Trophoblast cell (in vitro differentiated cells and primary cell): ENCODE measurements at regions not wholly inside any gene's neighbourhood (a gene's known extent, or its start where the extent isn't known, plus 50 kb on each side); places are given as distances from the start of the nearest gene placed in this dataset.

Experiments
- DNase-seq, 2 donors: peaks; one replicate each; pipeline ENCODE4 v3.0.0-alpha.2; 2016
- H2AFZ ChIP-seq: 2 replicates; pipeline ENCODE4 v1.6.1; 2013; ENCODE audit warnings: low read length, moderate library complexity, mild to moderate bottlenecking; ENCODE audit not compliant: insufficient read depth, poor library complexity
- H2AK5ac ChIP-seq: 2 replicates; pipeline ENCODE4 v1.6.1; 2013; ENCODE audit warnings: mild to moderate bottlenecking, low read length
- H2BK120ac ChIP-seq: 2 replicates; pipeline ENCODE4 v1.6.1; 2013; ENCODE audit warnings: low read length, mild to moderate bottlenecking, moderate library complexity; ENCODE audit not compliant: insufficient read depth, poor library complexity
- H2BK12ac ChIP-seq: 2 replicates; pipeline ENCODE4 v1.6.1; 2013; ENCODE audit warnings: mild to moderate bottlenecking, low read length, moderate library complexity
- H2BK5ac ChIP-seq: 2 replicates; pipeline ENCODE4 v1.6.1; 2013; ENCODE audit warnings: low read length, low read depth, moderate library complexity, mild to moderate bottlenecking; ENCODE audit not compliant: poor library complexity
- H3K14ac ChIP-seq: 2 replicates; pipeline ENCODE4 v1.6.1; 2013; ENCODE audit warnings: mild to moderate bottlenecking, low read length
- H3K18ac ChIP-seq: 2 replicates; pipeline ENCODE4 v1.6.1; 2013; ENCODE audit warnings: mild to moderate bottlenecking, low read length
- H3K23ac ChIP-seq: 2 replicates; pipeline ENCODE4 v1.6.1; 2013; ENCODE audit warnings: low read length
- H3K27ac ChIP-seq: 2 replicates; pipeline ENCODE4 v1.5.1; 2013; ENCODE audit warnings: low read depth, mild to moderate bottlenecking, inconsistent platforms, low read length, moderate library complexity
- H3K27me3 ChIP-seq: 2 replicates; pipeline ENCODE4 v1.6.1; 2013; ENCODE audit warnings: inconsistent platforms, mild to moderate bottlenecking, low read length, moderate library complexity; ENCODE audit not compliant: insufficient read depth
- H3K36me3 ChIP-seq, 2 experiments: 1 replicate in 1 of 2; 2 replicates in 1 of 2; pipeline ENCODE4 v1.6.1; 2013; ENCODE audit warnings: low read length in 2 of 2, mild to moderate bottlenecking in 2 of 2, moderate library complexity in 1 of 2; ENCODE audit not compliant: insufficient read depth in 2 of 2, control insufficient read depth in 1 of 2
- H3K4ac ChIP-seq: 2 replicates; pipeline ENCODE4 v1.6.1; 2013; ENCODE audit warnings: low read depth, mild to moderate bottlenecking, low read length, moderate library complexity
- H3K4me1 ChIP-seq, 2 experiments: 1 replicate in 1 of 2; 2 replicates in 1 of 2; pipeline ENCODE4 v1.6.1; 2013; ENCODE audit warnings: low read length in 2 of 2, mild to moderate bottlenecking in 2 of 2, moderate library complexity in 1 of 2; ENCODE audit not compliant: insufficient read depth in 2 of 2, control insufficient read depth in 1 of 2
- H3K4me2 ChIP-seq: 2 replicates; pipeline ENCODE4 v1.6.1; 2013; ENCODE audit warnings: inconsistent platforms, mild to moderate bottlenecking, low read length, moderate library complexity
- H3K4me3 ChIP-seq: 2 replicates; pipeline ENCODE4 v1.5.1; 2013; ENCODE audit warnings: mild to moderate bottlenecking, low read depth, low read length, inconsistent platforms
- H3K79me1 ChIP-seq: one replicate; pipeline ENCODE4 v1.6.1; 2013; ENCODE audit warnings: low read length
- H3K79me2 ChIP-seq: 2 replicates; pipeline ENCODE4 v1.6.1; 2013; ENCODE audit warnings: low read length, mild to moderate bottlenecking; ENCODE audit not compliant: control insufficient read depth, insufficient read depth, poor library complexity
- H3K9ac ChIP-seq: 2 replicates; pipeline ENCODE4 v1.6.1; 2013; ENCODE audit warnings: mild to moderate bottlenecking, low read length
- H3K9me3 ChIP-seq: 2 replicates; pipeline ENCODE4 v1.6.1; 2013; ENCODE audit warnings: low read depth, mild to moderate bottlenecking, control low read depth, inconsistent platforms, low read length; ENCODE audit not compliant: insufficient read depth
- H4K12ac ChIP-seq: 2 replicates; pipeline ENCODE4 v1.6.1; 2013; ENCODE audit warnings: low read depth, mild to moderate bottlenecking, low read length, moderate library complexity
- H4K8ac ChIP-seq: 2 replicates; pipeline ENCODE4 v1.6.1; 2013; ENCODE audit warnings: low read depth, mild to moderate bottlenecking, low read length, moderate library complexity
- H4K91ac ChIP-seq: one replicate; pipeline ENCODE4 v1.6.1; 2013; ENCODE audit warnings: low read depth, mild to moderate bottlenecking, low read length, moderate library complexity
- WGBS: extraction: QIAGEN DNeasy Blood & Tissue Kit; methylation state at CpG from one replicate; pipeline ENCODE4 v1.1.7; 2013; ENCODE audit warnings: missing lambda C conversion rate; ENCODE audit not compliant: insufficient read length, insufficient coverage; ENCODE audit errors: extremely low coverage; 5-methylcytosine and 5-hydroxymethylcytosine counted together

GRCh38 chr2:19491796-19492195 is 133.4 kb upstream of the OSR1 start:
- no peaks in the 10 kb centered on the region for H3K27me3 ChIP-seq
- H2AFZ ChIP-seq = no peak overlapping the region
- no peaks in the 10 kb centered on the region for H3K79me2 ChIP-seq
- H4K12ac ChIP-seq = no peak overlapping the region
- H3K79me1 ChIP-seq = no peaks in the 10 kb centered on the region
- H3K4me3 ChIP-seq = no peak overlapping the region
- H2BK120ac ChIP-seq = no peak overlapping the region
- H3K9me3 ChIP-seq = no peaks in the 10 kb centered on the region
- no peak overlapping the region for H4K91ac ChIP-seq
- H3K36me3 ChIP-seq = no peaks in the 10 kb centered on the region
- H3K4me1 ChIP-seq = no peaks in the 10 kb centered on the region
- no peak overlapping the region for H2BK12ac ChIP-seq
- H2BK5ac ChIP-seq = no peak overlapping the region
- no peak overlapping the region for H3K23ac ChIP-seq
- H3K27ac ChIP-seq = no peak overlapping the region
- no peak overlapping the region for H2AK5ac ChIP-seq
- 100% methylated on average over 1 of the region's 3 CpGs for WGBS
- H4K8ac ChIP-seq = no peak overlapping the region
- no peak overlapping the region for H3K18ac ChIP-seq
- no peak overlapping the region for H3K9ac ChIP-seq
- H3K14ac ChIP-seq = no peak overlapping the region
- no peak overlapping the region for H3K4me2 ChIP-seq
- no peak overlapping the region for H3K4ac ChIP-seq
- DNase-seq = no peak

- Histone ChIP-seq H3K79me2 (no peaks in the 10 kb centered on the region), H2AK5ac (no peak overlapping the region), H4K8ac (no peak overlapping the region), H2BK120ac (no peak overlapping the region), H3K27me3 (no peaks in the 10 kb centered on the region), H2AFZ (no peak overlapping the region), H4K12ac (no peak overlapping the region), H2BK5ac (no peak overlapping the region), H2BK12ac (no peak overlapping the region), H3K4me2 (no peak overlapping the region), H3K14ac (no peak overlapping the region), H3K79me1 (no peaks in the 10 kb centered on the region), H4K91ac (no peak overlapping the region), H3K4me3 (no peak overlapping the region), H3K4ac (no peak overlapping the region), H3K9me3 (no peaks in the 10 kb centered on the region), H3K23ac (no peak overlapping the region), H3K9ac (no peak overlapping the region), H3K18ac (no peak overlapping the region), H3K4me1 (no peaks in the 10 kb centered on the region), H3K36me3 (no peaks in the 10 kb centered on the region), H3K27ac (no peak overlapping the region)
- WGBS = no CpG with 5 or more reads among the region's 8 CpGs
- DNase-seq = no peak
Observed at GRCh38 chr2:19490846-19491435, 132.5 kb upstream of the OSR1 start.

- H3K4me3 ChIP-seq = no peak overlapping the region
- no peak overlapping the region for H3K23ac ChIP-seq
- H3K9ac ChIP-seq = no peak overlapping the region
- H3K27me3 ChIP-seq = no peaks in the 10 kb centered on the region
- no peak overlapping the region for H4K8ac ChIP-seq
- no peak overlapping the region for H2AFZ ChIP-seq
- peak in 1 of 2 donors; percentile 25 for DNase-seq
- H4K12ac ChIP-seq = no peak overlapping the region
- no peak overlapping the region for H3K14ac ChIP-seq
- no peak overlapping the region for H3K18ac ChIP-seq
- H3K27ac ChIP-seq = no peak overlapping the region
- no peaks in the 10 kb centered on the region for H3K9me3 ChIP-seq
- no peaks in the 10 kb centered on the region for H3K4me1 ChIP-seq
- no peak overlapping the region for H4K91ac ChIP-seq
- no CpG with 5 or more reads among the region's 4 CpGs for WGBS
- H3K79me2 ChIP-seq = no peaks in the 10 kb centered on the region
- H2AK5ac ChIP-seq = no peak overlapping the region
- H2BK120ac ChIP-seq = no peak overlapping the region
- H3K36me3 ChIP-seq = no peaks in the 10 kb centered on the region
- no peak overlapping the region for H3K4me2 ChIP-seq
- no peaks in the 10 kb centered on the region for H3K79me1 ChIP-seq
- no peak overlapping the region for H2BK12ac ChIP-seq
- no peak overlapping the region for H2BK5ac ChIP-seq
- H3K4ac ChIP-seq = no peak overlapping the region
Observed at GRCh38 chr2:19488009-19488691, 129.7 kb upstream of the OSR1 start.

- Histone ChIP-seq H3K79me2 (no peaks in the 10 kb centered on the region), H3K9ac (no peak overlapping the region), H4K8ac (no peak overlapping the region), H3K4ac (no peak overlapping the region), H3K4me3 (no peak overlapping the region), H3K27ac (no peak overlapping the region), H3K9me3 (no peaks in the 10 kb centered on the region), H3K14ac (no peak overlapping the region), H4K91ac (no peak overlapping the region), H2AK5ac (no peak overlapping the region), H4K12ac (no peak overlapping the region), H2BK5ac (no peak overlapping the region), H3K23ac (no peak overlapping the region), H3K27me3 (no peaks in the 10 kb centered on the region), H3K18ac (no peak overlapping the region), H2BK12ac (no peak overlapping the region), H2AFZ (no peak overlapping the region), H2BK120ac (no peak overlapping the region), H3K4me2 (no peak overlapping the region), H3K79me1 (no peaks in the 10 kb centered on the region), H3K36me3 (no peaks in the 10 kb centered on the region), H3K4me1 (peaks cover 0 to 2% of the 10 kb centered on the region in 2 experiments)
- WGBS = no CpG with 5 or more reads among the region's 1 CpG
- no peak for DNase-seq
Observed at GRCh38 chr2:19484736-19485135, 126.3 kb upstream of the OSR1 start.
